ENCODE measurements at regions not wholly inside any gene's neighbourhood (a gene's known extent, or its start where the extent isn't known, plus 50 kb on each side); places are given as distances from the start of the nearest gene placed in this dataset.

GRCh38 chr2:139083121-139083520 is 302.9 kb upstream of the NXPH2 start:
- no peak for TF ChIP-seq POLR2A (IDR thresholded peaks at IDR 0.05; ENCODE audit: extremely low read depth, insufficient read length)
- no peak for TF ChIP-seq CTCF (IDR thresholded peaks at IDR 0.05; ENCODE audit: low read depth, low read length)

All from NB4 (cell line).